ENCODE measurements at regions not wholly inside any gene's neighbourhood (a gene's known extent, or its start where the extent isn't known, plus 50 kb on each side); places are given as distances from the start of the nearest gene placed in this dataset.

GRCh38 chr2:111678651-111679050, 205.3 kb downstream of the ANAPC1 start:
- no peak overlapping the region for H3K9ac ChIP-seq (replicated peaks in 1 of 4; ENCODE audit: extremely low read depth in 1 of 4, low read depth in 3 of 4, low read length in 3 of 4)
- no peak overlapping the region for H3K4ac ChIP-seq (replicated peaks; ENCODE audit: insufficient read length, low read depth, low read length)
- no peaks in the 10 kb centered on the region for H3K79me1 ChIP-seq (ENCODE audit: low read depth, low read length)
- no peaks in the 10 kb centered on the region for H3K79me2 ChIP-seq (ENCODE audit: control insufficient read depth in 1 of 2, insufficient read depth in 2 of 2, low read length in 2 of 2)
- POLR2A ChIA-PET (ENCODE audit: partially characterized antibody), result no interaction called here
- H3K18ac ChIP-seq (ENCODE audit: extremely low read depth, low read length), result no peak overlapping the region
- no peak overlapping the region for H4K8ac ChIP-seq (ENCODE audit: extremely low read depth, insufficient read depth, low read length)
- no peak overlapping the region for H4K91ac ChIP-seq (replicated peaks; ENCODE audit: insufficient read length, low read length)
- H3K4me1 ChIP-seq (replicated peaks in 1 of 4; ENCODE audit: control insufficient read depth in 3 of 4, insufficient read depth in 4 of 4, low read length in 3 of 4), result peaks cover 0 to 2% (median 2%) of the 10 kb centered on the region in 4 experiments; a peak in 5 of 7 replicates
- H3K27me3 ChIP-seq (replicated peaks in 1 of 4; ENCODE audit: control insufficient read depth in 3 of 4, extremely low read depth in 1 of 4, insufficient read depth in 3 of 4, low read length in 3 of 4), result no peaks in the 10 kb centered on the region
- H2AFZ ChIP-seq (ENCODE audit: low read length), result no peak overlapping the region
- H2AK5ac ChIP-seq (ENCODE audit: low read depth, low read length), result no peak overlapping the region
- no peak overlapping the region for H3K56ac ChIP-seq (replicated peaks; ENCODE audit: insufficient read length, low read depth, low read length)
- H3K23me2 ChIP-seq (ENCODE audit: low read depth, low read length), result no peaks in the 10 kb centered on the region
- no peak overlapping the region for H3K4me3 ChIP-seq (ENCODE audit: extremely low read depth in 1 of 4, insufficient read depth in 2 of 4, low read depth in 3 of 4, low read length in 4 of 4)
- CTCF ChIA-PET (ENCODE audit: partially characterized antibody), result interaction anchor here (0.9 to 2.5 kb wide), 5 partner anchors 9 to 867 kb away, joined by 3 to 7 read pairs (median 5); no protein-coding TSS in a partner anchor
- no peak for DNase-seq (ENCODE audit: low read depth in 1 of 2, low spot score in 2 of 2)
- H3K36me3 ChIP-seq (ENCODE audit: control insufficient read depth in 2 of 4, insufficient read depth in 4 of 4, low read length in 3 of 4), result no peaks in the 10 kb centered on the region
- no peak for FAIRE-seq
- H3K4me2 ChIP-seq (ENCODE audit: insufficient read depth in 1 of 2, low read depth in 2 of 2, low read length in 2 of 2), result no peak overlapping the region
- H4K5ac ChIP-seq (ENCODE audit: insufficient read length, low read depth, low read length), result no peak overlapping the region
- WGBS, 2 experiments (ENCODE audit: extremely low coverage in 1 of 2, insufficient coverage in 1 of 2, insufficient read length in 1 of 2, insufficient replicate concordance in 2 of 2, low coverage in 1 of 2, low lambda C conversion rate in 2 of 2, missing lambda C conversion rate in 1 of 2), result 77% methylated on average over 5 of the region's 5 CpGs; no CpG with 5 or more reads in 1 of the 2 experiments
- H3K27ac ChIP-seq (ENCODE audit: low read depth, low read length), result no peak overlapping the region
- H4K20me1 ChIP-seq (replicated peaks in 1 of 2; ENCODE audit: control insufficient read depth in 1 of 2, insufficient read depth in 2 of 2, low read length in 2 of 2), result no peaks in the 10 kb centered on the region
- H2BK20ac ChIP-seq (ENCODE audit: low read length), result no peak overlapping the region
- H3K14ac ChIP-seq (ENCODE audit: insufficient read length), result no peak overlapping the region
- no peak overlapping the region for H2BK5ac ChIP-seq (ENCODE audit: low read depth, low read length)
- no peak overlapping the region for H2BK15ac ChIP-seq (ENCODE audit: low read length)
- no peak overlapping the region for H3K23ac ChIP-seq (ENCODE audit: insufficient read length)
- no peak for TF ChIP-seq FOSL1 (IDR thresholded peaks at IDR 0.05; ENCODE audit: insufficient read depth, low read depth, low read length)
- no peak for TF ChIP-seq HDAC6 (IDR thresholded peaks at IDR 0.05; ENCODE audit: low read depth, low read length)
- TF ChIP-seq BACH1 (IDR thresholded peaks at IDR 0.05; ENCODE audit: low read length), result peak; percentile 56
- no peak for TF ChIP-seq CHD2 (IDR thresholded peaks at IDR 0.05; ENCODE audit: low read length)
- peak; percentile 51; the same call in 1 of the 2 replicates for TF ChIP-seq MAFK (IDR thresholded peaks at IDR 0.05; ENCODE audit: low read depth, low read length)
- no peak for TF ChIP-seq NANOG (IDR thresholded peaks at IDR 0.05; ENCODE audit: insufficient read depth, low read depth, low read length, poor library complexity, severe bottlenecking)
- no peak for TF ChIP-seq TAF1 (IDR thresholded peaks at IDR 0.05; ENCODE audit: low read depth, low read length)
- no peak for TF ChIP-seq ATF2 (IDR thresholded peaks at IDR 0.05; ENCODE audit: low read length)
- TF ChIP-seq SRF (IDR thresholded peaks at IDR 0.05; ENCODE audit: low read depth, low read length), result no peak
- no peak for TF ChIP-seq RAD21 (IDR thresholded peaks at IDR 0.05 in 1 of 2, conservative IDR thresholded peaks at IDR 0.05 in 1 of 2; ENCODE audit: low read depth in 2 of 2, low read length in 2 of 2)
- TF ChIP-seq POLR2A (IDR thresholded peaks at IDR 0.05; ENCODE audit: control extremely low read depth in 1 of 2, low read depth in 2 of 2, low read length in 2 of 2), result no peak
- no peak overlapping the region for H2BK120ac ChIP-seq (replicated peaks; ENCODE audit: low read depth, low read length)
- peaks cover 0 to 4% of the 10 kb centered on the region in 2 experiments; a peak in 1 of 4 replicates for H3K9me3 ChIP-seq (ENCODE audit: insufficient read depth in 2 of 2, low read depth in 1 of 2, low read length in 1 of 2)
- H2BK12ac ChIP-seq (ENCODE audit: low read depth, low read length), result no peak overlapping the region

Data from H1 (cell line).